Mesodermal cell (in vitro differentiated cells): ENCODE measurements at regions not wholly inside any gene's neighbourhood (a gene's known extent, or its start where the extent isn't known, plus 50 kb on each side); places are given as distances from the start of the nearest gene placed in this dataset.

Experiments used
- H3K27ac ChIP-seq: 2 replicates; pipeline ENCODE4 v1.7.0; 2013; ENCODE audit warnings: mild to moderate bottlenecking, low read depth, low read length, moderate library complexity; ENCODE audit not compliant: severe bottlenecking
- H3K36me3 ChIP-seq: 2 replicates; pipeline ENCODE4 v1.7.1; 2013; ENCODE audit warnings: mild to moderate bottlenecking, low read length, moderate library complexity; ENCODE audit not compliant: control insufficient read depth, insufficient read depth
- H3K4me1 ChIP-seq: one replicate; pipeline ENCODE4 v1.7.1; 2013; ENCODE audit warnings: mild to moderate bottlenecking, low read length; ENCODE audit not compliant: insufficient read depth, control insufficient read depth, poor library complexity, severe bottlenecking
- H3K4me3 ChIP-seq: 2 replicates; pipeline ENCODE4 v1.7.0; 2013; ENCODE audit warnings: low read length, control low read depth, mild to moderate bottlenecking; ENCODE audit not compliant: insufficient read depth, poor library complexity, severe bottlenecking; ENCODE audit errors: extremely low read depth
- H3K9me3 ChIP-seq: 2 replicates; pipeline ENCODE4 v1.7.1; 2013; ENCODE audit warnings: mild to moderate bottlenecking, low read length, moderate library complexity; ENCODE audit not compliant: control insufficient read depth
- WGBS, 2 experiments: methylation state at CpG; one replicate each; pipeline ENCODE4 v1.1.5; 2013; ENCODE audit warnings: missing lambda C conversion rate in 2 of 2; ENCODE audit not compliant: insufficient coverage in 2 of 2; 5-methylcytosine and 5-hydroxymethylcytosine counted together

DNA sequence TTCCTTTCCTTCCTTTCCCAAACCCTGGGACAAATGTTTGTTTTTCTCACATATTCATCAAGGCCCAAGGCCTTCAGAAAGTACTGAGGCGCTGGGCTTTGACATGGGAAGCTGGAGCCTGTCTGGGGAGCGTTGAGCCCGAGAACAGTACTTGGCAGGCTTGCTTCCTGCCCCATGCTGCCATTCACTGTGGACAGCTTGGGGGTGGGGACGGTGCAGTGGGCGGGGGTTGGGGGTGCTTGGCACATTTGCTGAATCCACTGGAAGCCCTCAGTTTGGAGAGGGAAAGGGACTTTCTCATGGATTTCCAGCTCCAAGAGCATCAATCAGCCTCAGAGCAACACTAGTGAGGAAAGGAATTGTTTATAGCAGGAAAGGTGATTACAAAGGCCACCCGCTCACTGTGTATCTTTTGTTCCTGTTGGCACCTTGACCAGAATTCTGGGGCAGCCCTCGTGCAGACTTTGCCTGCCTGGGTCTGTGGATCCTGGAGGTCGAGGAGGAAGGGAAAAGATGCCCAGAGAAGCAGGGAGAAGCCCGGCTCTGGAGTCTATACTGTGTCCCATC, 199.8 kb upstream of the RGMA start:
- 67 to 90% methylated on average over 3 to 5 of the region's 9 CpGs for WGBS, 2 experiments
- Histone ChIP-seq H3K36me3 (no peaks in the 10 kb centered on the region), H3K4me3 (no peak overlapping the region), H3K27ac (peak overlapping the region; percentile 23), H3K4me1 (peaks cover 3% of the 10 kb centered on the region), H3K9me3 (no peaks in the 10 kb centered on the region)

DNA sequence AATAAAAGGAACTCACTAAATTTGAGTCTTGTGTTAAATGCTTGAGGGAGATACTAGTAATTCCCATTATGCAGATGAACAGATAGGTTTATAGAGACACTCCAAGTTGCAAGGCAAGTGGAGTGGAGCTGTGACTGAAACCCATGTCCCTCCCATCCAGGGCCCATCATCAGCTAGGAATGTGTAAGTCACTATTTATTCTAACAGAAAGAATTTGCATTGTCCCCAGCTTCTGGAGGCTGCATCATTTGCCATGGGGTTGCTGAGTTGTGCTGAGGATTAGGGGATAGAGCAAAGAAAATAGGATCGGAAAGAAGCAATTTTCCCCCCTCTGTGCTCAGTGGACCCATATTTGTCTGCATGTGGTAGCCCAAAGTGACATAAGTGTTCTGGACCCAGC, 197.4 kb upstream of the RGMA start:
- Histone ChIP-seq H3K9me3 (no peaks in the 10 kb centered on the region), H3K36me3 (no peaks in the 10 kb centered on the region), H3K27ac (no peak overlapping the region), H3K4me3 (no peak overlapping the region), H3K4me1 (peaks cover 3% of the 10 kb centered on the region)
- WGBS, 2 experiments: 88 to 100% methylated on average over 1 of the region's 1 CpG

DNA sequence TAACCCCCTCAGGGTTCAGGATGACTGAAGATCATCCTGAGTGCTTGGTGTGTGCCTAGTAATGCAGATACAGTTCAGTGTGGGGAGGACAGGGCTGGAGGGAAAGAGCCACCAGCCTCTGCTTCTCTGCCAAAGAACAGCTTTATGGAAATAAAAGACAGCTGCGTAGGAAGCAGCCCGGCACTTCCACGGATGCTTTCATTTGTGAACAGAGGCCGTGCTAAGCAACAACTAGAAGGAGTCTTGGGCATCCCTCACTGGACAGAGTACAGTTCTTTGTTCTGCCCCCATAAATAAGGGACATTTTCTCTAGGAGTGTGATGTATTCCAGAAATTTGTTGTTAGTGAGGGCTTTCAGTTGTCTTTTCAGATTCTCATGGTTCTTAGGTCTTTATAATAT, 194.8 kb upstream of the RGMA start:
- H3K36me3 ChIP-seq: no peaks in the 10 kb centered on the region
- no peaks in the 10 kb centered on the region for H3K9me3 ChIP-seq
- peaks cover 3% of the 10 kb centered on the region for H3K4me1 ChIP-seq
- WGBS, 2 experiments: 65 to 75% methylated on average over 4 of the region's 4 CpGs
- H3K4me3 ChIP-seq: no peak overlapping the region
- no peak overlapping the region for H3K27ac ChIP-seq

DNA sequence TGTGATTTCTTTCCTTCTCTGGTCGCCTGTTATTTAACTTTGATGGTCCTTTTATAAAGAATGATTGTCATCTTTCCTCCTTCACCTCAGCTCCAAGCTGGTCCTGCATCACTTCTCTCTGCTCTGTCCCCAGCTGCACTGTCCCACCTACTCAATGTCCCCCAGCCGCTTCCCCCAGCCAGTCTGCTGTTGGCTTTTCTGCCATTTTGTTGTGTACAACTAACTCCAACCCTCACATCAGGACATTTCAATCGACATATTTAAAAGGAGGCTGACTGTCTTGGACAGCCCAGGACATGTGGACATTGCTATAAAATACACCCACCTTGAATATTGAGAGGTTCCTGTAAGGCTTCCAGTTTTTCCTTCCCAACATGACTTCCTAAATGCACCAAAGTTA, 193.8 kb upstream of the RGMA start:
- WGBS, 2 experiments: 88% methylated on average over 2 of the region's 3 CpGs
- Histone ChIP-seq H3K27ac (no peak overlapping the region), H3K9me3 (no peaks in the 10 kb centered on the region), H3K36me3 (no peaks in the 10 kb centered on the region), H3K4me3 (no peak overlapping the region), H3K4me1 (peaks cover 3% of the 10 kb centered on the region)

DNA sequence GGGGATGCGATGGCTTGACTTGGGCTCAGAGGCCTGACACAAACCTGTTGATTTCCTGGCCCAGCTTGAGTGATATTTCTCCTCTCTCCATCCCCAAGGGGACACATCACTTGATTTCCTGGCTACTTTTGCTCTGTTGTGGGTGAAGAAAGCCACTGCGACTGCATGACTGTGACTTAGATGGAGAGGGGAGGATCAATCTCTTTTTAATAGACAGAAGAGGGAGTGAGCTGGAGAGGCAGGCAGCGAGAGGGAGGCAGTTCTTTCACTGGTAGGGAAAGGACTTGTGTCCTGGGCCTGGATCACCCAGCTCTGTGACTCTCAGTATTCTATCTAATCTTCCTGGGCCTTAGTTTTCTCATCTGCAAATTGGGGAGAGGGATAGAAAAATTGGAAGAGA, 189.8 kb upstream of the RGMA start:
- no peak overlapping the region for H3K4me3 ChIP-seq
- H3K27ac ChIP-seq: no peak overlapping the region
- H3K36me3 ChIP-seq: no peaks in the 10 kb centered on the region
- no peaks in the 10 kb centered on the region for H3K4me1 ChIP-seq
- WGBS, 2 experiments: 72 to 78% methylated on average over 1 to 3 of the region's 3 CpGs
- H3K9me3 ChIP-seq: no peaks in the 10 kb centered on the region

DNA sequence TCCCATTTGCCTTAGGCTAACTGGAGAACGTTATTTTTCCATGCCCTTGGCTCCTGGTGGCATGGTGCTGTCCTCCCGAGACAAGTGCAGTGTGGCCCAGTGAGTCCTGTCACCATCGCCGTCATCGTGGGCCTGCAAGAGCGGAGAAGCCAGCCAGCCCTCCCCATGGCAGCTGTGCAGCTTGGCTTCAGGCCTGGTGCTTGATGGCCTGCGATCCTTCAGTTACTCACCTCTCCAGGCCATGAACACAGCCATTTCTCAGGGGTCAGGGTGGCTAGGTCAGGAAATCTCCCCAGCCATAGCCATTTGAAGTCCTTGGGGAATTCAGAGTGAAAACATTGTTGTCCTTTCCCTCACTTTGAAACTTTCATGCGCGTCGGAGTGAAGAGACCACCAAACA, 189.0 kb upstream of the RGMA start:
- Histone ChIP-seq H3K27ac (no peak overlapping the region), H3K4me3 (no peak overlapping the region), H3K36me3 (no peaks in the 10 kb centered on the region), H3K4me1 (no peaks in the 10 kb centered on the region), H3K9me3 (no peaks in the 10 kb centered on the region)
- 83 to 88% methylated on average over 9 to 10 of the region's 10 CpGs for WGBS, 2 experiments

DNA sequence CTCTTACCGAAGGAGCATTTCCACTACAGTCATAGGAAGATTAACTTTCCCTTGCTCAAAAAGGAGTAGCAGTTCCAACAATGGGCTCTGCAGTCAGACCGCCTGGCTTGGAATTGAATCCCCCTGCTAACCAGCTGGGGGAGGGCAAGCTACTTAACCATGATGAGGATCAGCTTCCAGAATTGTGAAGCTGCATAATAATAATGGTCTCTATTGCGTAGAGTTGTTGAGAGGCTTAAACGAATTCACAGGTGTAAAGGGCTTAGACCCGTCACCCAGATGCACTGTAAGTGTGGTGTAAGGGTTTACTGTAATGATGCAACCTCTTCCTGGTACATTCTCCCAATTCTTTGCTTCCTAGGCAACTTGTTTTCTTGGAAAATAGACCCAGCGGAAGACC, 185.2 kb upstream of the RGMA start:
- whole genome bisulfite sequencing, 2 experiments: 65 to 71% methylated on average over 5 of the region's 6 CpGs
- Histone ChIP-seq H3K9me3 (peaks cover 3% of the 10 kb centered on the region), H3K27ac (no peak overlapping the region), H3K4me3 (no peak overlapping the region), H3K4me1 (no peaks in the 10 kb centered on the region), H3K36me3 (no peaks in the 10 kb centered on the region)

DNA sequence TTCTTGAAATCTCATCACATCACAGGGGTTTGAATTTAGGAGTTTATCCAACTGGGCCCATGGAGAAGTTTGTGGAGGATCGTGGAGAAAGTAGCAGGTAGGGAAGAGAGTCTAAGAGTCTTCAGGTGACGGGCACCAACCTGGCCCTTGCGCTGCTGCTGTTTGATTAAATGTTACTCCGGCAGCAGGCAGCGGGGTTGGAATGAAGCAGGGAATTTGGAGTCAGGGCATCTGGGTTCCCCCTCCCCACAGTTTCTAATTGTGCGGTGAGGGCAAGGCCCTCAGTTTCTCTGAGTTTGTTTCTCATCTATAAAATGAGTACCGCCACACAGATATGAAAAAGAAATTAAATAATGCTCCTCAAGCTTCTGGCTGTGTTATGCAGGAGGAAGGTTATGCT, 182.9 kb upstream of the RGMA start:
- Histone ChIP-seq H3K4me3 (no peak overlapping the region), H3K27ac (no peak overlapping the region)
- WGBS, 2 experiments: 93 to 100% methylated on average over 3 to 5 of the region's 7 CpGs

DNA sequence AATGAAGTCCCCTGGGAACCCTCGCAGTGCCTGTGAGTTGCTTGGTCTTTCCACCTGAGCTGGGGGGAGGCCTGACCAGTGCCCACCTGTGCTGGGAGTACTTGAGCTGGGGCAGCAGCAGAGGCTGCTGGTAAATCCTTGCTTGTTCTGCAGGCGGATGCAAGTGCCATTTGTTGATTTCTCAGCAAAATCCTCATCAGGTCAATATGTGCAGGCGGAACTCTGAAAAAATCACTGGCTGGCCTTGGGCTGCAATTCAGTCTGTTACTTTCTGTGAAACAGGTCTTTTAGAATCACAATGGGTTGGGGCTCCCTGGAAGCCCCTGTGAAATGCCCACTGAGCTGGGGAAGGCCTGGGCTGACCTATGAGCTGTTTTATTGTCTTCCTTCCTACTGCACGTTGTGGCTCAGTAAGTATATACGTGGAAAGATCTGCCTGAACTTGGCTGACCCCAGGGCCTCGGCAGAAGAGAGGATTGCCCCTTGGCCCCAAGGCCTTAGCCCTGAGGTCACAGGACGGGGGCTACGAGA, 182.0 kb upstream of the RGMA start:
- WGBS, 2 experiments: 64 to 72% methylated on average over 6 to 8 of the region's 8 CpGs
- H3K9me3 ChIP-seq: peaks cover 3% of the 10 kb centered on the region
- H3K4me3 ChIP-seq: no peak overlapping the region
- H3K36me3 ChIP-seq: no peaks in the 10 kb centered on the region
- H3K4me1 ChIP-seq: no peaks in the 10 kb centered on the region
- H3K27ac ChIP-seq: no peak overlapping the region

More for the DNA sequence above, 182.9 kb upstream of the RGMA start:
- no peaks in the 10 kb centered on the region for H3K36me3 ChIP-seq
- H3K4me1 ChIP-seq: no peaks in the 10 kb centered on the region
- peaks cover 3% of the 10 kb centered on the region for H3K9me3 ChIP-seq

DNA sequence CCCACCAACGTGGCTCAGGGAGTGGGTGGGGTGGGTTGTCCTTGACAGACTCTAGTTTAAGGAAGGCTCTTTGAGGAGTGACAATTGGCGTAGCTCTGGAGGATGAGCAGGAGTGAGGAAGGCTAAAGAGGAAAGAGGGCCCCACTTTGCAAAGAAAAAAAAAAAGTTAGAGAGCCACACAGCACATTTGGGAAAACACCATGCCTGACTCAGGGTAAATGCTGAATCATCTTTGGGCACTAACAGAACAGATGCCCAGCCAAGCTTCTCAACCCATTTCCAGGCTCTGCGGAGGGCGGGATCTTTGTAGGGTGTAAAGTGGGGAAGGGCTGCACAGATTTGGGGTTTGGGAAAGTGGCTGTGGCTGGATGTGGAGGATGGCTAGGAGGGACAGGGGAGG, 179.1 kb upstream of the RGMA start:
- Histone ChIP-seq H3K4me3 (no peak overlapping the region), H3K27ac (no peak overlapping the region), H3K4me1 (peaks cover 10% of the 10 kb centered on the region), H3K9me3 (peaks cover 3% of the 10 kb centered on the region), H3K36me3 (no peaks in the 10 kb centered on the region)
- 86% methylated on average over 2 of the region's 4 CpGs for WGBS, 2 experiments

DNA sequence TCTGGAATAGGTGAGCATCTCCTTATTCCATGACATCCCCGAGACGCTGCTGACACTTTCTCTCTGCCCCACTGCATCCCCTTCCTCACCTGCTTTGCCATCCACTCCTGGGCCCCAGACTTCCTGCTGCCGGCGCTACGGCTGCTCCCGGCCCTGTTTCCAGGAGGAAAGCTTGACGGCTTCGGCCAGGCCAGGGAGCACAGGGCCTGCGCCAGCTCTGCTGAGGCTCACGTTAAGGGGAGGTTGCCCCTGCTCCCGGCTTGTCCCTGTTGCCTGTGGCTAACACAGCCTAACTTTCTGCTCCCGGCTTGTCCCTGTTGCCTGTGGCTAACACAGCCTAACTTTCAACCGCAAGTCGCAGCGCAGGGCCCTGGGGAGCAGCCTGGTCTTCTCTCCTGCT, 177.3 kb upstream of the RGMA start:
- WGBS, 2 experiments: 91 to 97% methylated on average over 9 to 11 of the region's 15 CpGs
- peaks cover 3% of the 10 kb centered on the region for H3K9me3 ChIP-seq
- no peak overlapping the region for H3K27ac ChIP-seq
- no peaks in the 10 kb centered on the region for H3K36me3 ChIP-seq
- no peak overlapping the region for H3K4me3 ChIP-seq
- peaks cover 10% of the 10 kb centered on the region for H3K4me1 ChIP-seq
